Mesothelial cell of epicardium (in vitro differentiated cells): ENCODE measurements at regions not wholly inside any gene's neighbourhood (a gene's known extent, or its start where the extent isn't known, plus 50 kb on each side); places are given as distances from the start of the nearest gene placed in this dataset.

Experiments used
- DNase-seq, 2 experiments: peaks; one replicate each; pipeline ENCODE4 v3.0.0; 2021; ENCODE audit warnings: low spot score in 2 of 2; ENCODE audit not compliant: unreplicated experiment in 2 of 2
- H3K27ac Mint-ChIP-seq: 2 replicates; pipeline ENCODE4 v1.8.0; 2021; ENCODE audit warnings: mixed read lengths
- H3K27me3 Mint-ChIP-seq: 2 replicates; pipeline ENCODE4 v1.8.0; 2021; ENCODE audit warnings: low read depth, mixed read lengths
- H3K36me3 Mint-ChIP-seq: 2 replicates; pipeline ENCODE4 v1.8.0; 2021; ENCODE audit warnings: mixed read lengths
- H3K4me1 Mint-ChIP-seq: 2 replicates; pipeline ENCODE4 v1.8.0; 2021; ENCODE audit warnings: mixed read lengths
- H3K4me3 Mint-ChIP-seq: 2 replicates; pipeline ENCODE4 v1.8.0; 2021; ENCODE audit warnings: mild to moderate bottlenecking, moderate library complexity, mixed read lengths
- H3K9me3 Mint-ChIP-seq: 2 replicates; pipeline ENCODE4 v1.8.0; 2021; ENCODE audit warnings: mixed read lengths
- TF ChIP-seq, protein P1 (sequence below): fragments of 200-600 bp; sonication (generic); IDR thresholded peaks from one replicate; pipeline ENCODE4 v1.5.0; 2021; ENCODE audit warnings: antibody characterized with exemption; ENCODE audit not compliant: unreplicated experiment

DNA sequence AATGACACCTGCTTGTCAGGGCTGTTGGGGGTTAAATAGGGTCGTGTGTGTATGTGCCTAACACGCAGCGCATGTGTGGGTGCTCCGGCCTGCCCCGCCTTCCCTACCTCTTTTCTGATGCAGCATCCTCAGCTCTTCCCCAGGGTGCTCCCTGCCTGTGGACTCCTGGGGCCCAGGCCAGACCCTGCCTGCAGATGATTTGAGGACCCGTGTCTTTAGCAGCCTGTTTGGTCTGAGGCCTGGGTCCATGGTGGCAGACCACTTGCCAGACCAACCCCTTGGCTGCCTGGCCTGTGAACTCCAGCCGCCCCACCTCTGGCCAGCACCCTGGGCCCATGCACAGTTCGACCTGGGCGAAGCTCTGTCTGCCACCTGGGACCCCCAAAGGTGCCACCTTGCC, 57.0 kb upstream of the SIM2 start:
- H3K4me1 Mint-ChIP-seq = peaks cover 15% of the 10 kb centered on the region
- DNase-seq = no peak
- peaks cover 66% of the 10 kb centered on the region for H3K27me3 Mint-ChIP-seq
- H3K4me3 Mint-ChIP-seq = no peak overlapping the region
- TF ChIP-seq, protein P1, sequence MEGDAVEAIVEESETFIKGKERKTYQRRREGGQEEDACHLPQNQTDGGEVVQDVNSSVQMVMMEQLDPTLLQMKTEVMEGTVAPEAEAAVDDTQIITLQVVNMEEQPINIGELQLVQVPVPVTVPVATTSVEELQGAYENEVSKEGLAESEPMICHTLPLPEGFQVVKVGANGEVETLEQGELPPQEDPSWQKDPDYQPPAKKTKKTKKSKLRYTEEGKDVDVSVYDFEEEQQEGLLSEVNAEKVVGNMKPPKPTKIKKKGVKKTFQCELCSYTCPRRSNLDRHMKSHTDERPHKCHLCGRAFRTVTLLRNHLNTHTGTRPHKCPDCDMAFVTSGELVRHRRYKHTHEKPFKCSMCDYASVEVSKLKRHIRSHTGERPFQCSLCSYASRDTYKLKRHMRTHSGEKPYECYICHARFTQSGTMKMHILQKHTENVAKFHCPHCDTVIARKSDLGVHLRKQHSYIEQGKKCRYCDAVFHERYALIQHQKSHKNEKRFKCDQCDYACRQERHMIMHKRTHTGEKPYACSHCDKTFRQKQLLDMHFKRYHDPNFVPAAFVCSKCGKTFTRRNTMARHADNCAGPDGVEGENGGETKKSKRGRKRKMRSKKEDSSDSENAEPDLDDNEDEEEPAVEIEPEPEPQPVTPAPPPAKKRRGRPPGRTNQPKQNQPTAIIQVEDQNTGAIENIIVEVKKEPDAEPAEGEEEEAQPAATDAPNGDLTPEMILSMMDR = no peak
- peaks cover 8% of the 10 kb centered on the region for H3K9me3 Mint-ChIP-seq
- H3K36me3 Mint-ChIP-seq = no peaks in the 10 kb centered on the region
- no peak overlapping the region for H3K27ac Mint-ChIP-seq

- TF ChIP-seq, protein P1 = no peak
- Mint-ChIP-seq H3K9me3 (no peaks in the 10 kb centered on the region), H3K36me3 (no peaks in the 10 kb centered on the region), H3K4me3 (no peak overlapping the region), H3K27me3 (peaks cover 68% of the 10 kb centered on the region), H3K27ac (no peak overlapping the region), H3K4me1 (peaks cover 15% of the 10 kb centered on the region)
- DNase-seq = no peak
Measured at GRCh38 chr21:36642777-36643176, 56.1 kb upstream of the SIM2 start.

GRCh38 chr21:36643374-36644250, 55.3 kb upstream of the SIM2 start:
- DNase-seq = no peak
- H3K27ac Mint-ChIP-seq = no peak overlapping the region
- no peak overlapping the region for H3K4me3 Mint-ChIP-seq
- no peaks in the 10 kb centered on the region for H3K9me3 Mint-ChIP-seq
- TF ChIP-seq, protein P1 = no peak
- no peaks in the 10 kb centered on the region for H3K36me3 Mint-ChIP-seq
- H3K27me3 Mint-ChIP-seq = peaks cover 65% of the 10 kb centered on the region
- H3K4me1 Mint-ChIP-seq = peaks cover 15% of the 10 kb centered on the region

DNA sequence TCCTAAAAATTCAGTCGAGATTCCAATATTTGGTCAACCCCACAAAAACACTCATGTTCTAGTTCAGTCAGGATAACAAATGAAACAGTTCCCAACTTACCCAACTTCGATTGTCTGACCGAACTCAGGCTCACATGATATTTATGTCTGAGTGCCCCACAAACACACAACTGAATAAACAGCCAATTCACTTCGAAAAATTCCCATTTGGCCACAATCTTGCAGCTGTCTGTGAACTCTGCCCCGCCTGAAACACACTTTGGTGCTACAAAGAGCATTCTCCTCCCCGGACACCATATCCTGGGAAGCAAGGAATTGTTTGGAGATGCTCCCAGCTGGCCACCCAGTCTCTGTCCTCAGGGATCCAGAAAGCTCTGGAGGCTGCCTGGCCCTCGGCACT, 52.9 kb upstream of the SIM2 start:
- TF ChIP-seq, protein P1 = no peak
- Mint-ChIP-seq H3K4me3 (no peak overlapping the region), H3K9me3 (no peaks in the 10 kb centered on the region), H3K4me1 (no peaks in the 10 kb centered on the region), H3K27ac (no peak overlapping the region), H3K36me3 (no peaks in the 10 kb centered on the region), H3K27me3 (peaks cover 60% of the 10 kb centered on the region)
- DNase-seq = no peak

DNA sequence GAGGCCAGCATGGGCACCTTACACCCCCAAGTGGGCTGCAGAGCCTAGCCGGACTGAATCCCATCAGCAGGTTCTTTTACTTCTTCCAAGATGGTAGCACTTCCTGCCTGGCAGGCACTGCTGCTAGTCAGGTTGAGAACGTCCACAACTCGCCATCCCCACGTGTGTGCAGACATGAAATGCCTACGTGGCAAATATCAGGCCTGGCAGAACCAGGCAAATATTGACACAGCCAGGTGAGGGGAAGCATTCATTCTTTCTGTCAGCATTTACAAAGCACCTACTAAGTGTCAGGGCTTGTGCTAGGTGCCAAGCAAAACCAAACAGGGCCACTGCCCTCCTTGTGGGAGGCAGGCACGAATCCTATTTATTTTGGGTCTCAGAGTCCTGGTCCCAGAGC, 52.3 kb upstream of the SIM2 start:
- H3K4me1 Mint-ChIP-seq = no peaks in the 10 kb centered on the region
- H3K27me3 Mint-ChIP-seq = peaks cover 63% of the 10 kb centered on the region
- DNase-seq = no peak
- TF ChIP-seq, protein P1 = no peak
- H3K27ac Mint-ChIP-seq = no peak overlapping the region
- H3K9me3 Mint-ChIP-seq = no peaks in the 10 kb centered on the region
- H3K36me3 Mint-ChIP-seq = no peaks in the 10 kb centered on the region
- no peak overlapping the region for H3K4me3 Mint-ChIP-seq
